GM18861 (cell line): ENCODE measurements at regions not wholly inside any gene's neighbourhood (a gene's known extent, or its start where the extent isn't known, plus 50 kb on each side); places are given as distances from the start of the nearest gene placed in this dataset.
"Not testable (repeated sequence)": the region's sequence is repeated elsewhere in the genome, so short reads cannot be mapped to it uniquely, and the experiment has no call there.

ENCODE experiments used
- ATAC-seq: cut with Tn5 transposase; IDR thresholded peaks from one replicate; pipeline ENCODE4 v1.9.1; 2021; ENCODE audit not compliant: unreplicated experiment

DNA sequence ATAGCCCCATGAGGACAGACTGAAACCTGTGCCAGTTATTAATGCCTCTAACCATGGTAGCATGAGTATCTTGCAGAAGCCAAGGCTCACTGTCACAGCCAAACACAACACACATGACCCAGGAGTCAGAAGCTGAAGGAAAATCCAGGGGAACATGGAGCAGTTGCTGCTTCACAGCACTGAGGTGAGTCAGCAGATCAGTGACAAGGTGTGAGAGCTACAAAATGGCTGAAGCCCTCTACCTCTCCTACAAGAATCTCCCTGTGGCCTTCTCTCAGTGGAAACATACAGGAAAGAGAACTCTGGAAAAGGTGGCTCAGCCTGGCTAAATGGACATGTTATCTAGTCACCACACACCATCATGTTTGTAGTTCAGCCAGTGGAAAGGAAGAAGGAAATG is 93.5 kb downstream of the NAB1 start:
- no peak for ATAC-seq

DNA sequence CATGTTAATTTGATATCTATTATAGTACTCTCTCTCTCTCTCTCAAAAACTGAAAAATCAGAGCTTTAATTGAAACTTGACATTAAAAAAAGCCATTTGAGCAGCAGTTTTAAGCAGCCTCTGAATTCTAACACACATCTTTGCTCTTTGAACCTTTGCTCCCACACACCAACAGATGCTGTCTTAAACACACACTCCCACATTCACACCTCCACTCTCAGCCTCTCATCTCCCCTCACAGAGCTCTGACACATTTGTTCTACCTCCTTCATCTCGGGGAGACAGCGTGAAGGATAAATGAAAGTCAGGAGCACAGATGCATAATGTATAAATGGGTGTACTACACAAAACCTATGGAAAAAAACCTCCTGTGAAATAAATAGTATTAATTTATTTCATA is 95.2 kb downstream of the NAB1 start:
- no peak for ATAC-seq

DNA sequence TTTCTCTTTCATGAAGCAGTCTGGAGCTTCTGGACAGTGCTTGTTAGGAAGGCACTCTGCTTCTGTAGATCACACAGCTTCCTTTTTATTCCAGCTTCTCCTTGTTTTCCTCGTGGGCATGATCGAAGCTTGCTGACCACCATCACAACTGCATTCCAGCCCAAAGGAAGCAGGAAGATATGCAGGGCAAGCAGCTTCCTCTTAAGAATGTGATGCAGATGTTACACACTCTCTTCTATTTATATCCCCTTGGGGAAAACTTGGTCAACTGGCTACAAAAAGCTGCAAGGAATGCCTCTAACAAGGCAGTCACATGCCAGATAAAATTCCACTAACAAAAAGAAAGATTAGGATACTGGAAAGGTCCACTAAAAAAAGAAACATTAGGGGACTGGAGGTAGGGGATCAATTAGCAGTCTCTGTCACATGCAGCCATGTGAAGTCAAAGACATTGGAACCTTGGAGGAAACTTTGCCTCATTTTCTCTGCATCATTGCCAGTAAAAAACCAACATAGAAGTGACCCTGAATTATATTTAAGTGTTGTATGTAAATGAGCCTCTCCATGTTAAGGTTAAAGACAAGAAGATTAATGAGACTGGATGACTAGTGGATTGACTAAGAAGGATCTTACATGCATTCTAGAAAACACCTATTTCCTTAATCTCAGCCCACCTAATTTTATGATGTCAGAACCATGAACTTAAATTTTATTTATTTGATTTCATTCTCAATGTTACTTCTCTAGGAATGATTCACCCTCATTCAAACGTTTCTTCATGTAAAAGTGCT is 98.3 kb downstream of the NAB1 start:
- no peak for ATAC-seq

DNA sequence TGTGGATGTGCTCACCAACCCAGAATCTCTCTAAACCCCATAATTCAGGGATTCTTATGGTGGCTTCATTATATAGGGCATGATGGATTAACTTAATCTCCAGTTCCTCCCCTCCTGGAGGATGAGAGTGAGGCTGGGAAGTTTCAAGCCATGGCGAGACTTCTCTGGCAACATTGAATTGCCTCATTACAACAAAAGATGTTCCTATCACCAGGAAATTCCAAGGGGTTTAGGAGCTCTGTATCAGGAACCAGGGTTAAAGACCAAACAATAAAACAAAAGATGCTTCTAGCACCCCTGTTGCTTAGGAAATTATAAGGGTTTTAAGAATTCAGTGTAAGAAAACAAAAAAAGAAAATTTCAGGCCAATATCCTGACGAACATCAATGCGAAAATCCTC is 100.1 kb downstream of the NAB1 start:
- ATAC-seq = no peak

DNA sequence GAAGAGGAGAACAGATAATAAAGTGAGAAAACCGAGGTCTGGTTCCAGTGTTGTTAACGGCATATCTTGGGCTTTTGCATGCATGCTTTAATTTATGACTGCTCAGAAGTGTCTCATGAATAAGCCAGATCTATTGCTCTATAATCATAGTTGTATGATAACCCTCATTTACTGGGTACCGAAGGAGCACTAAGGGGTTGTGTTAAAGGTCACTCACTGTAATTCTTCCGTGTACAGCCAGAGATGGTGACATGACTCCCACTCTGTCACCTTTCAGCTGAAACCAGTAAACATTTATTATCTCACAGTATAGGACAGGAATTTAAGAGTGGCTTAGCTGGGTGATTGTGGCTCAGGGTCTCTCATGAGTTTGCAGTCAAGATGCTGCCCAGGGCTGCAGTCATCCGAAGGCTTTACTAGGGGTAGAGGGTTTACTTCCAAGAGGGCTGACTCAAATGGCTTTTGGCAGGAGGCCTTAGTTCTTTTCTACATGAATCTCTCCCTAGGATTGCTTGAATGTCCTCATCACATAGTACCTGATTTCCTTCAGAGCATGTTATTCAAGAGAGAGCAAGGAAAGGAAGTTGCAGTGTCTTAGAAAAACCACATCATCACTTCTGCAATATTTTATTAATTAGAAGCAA is 107.0 kb downstream of the NAB1 start:
- no peak for ATAC-seq

DNA sequence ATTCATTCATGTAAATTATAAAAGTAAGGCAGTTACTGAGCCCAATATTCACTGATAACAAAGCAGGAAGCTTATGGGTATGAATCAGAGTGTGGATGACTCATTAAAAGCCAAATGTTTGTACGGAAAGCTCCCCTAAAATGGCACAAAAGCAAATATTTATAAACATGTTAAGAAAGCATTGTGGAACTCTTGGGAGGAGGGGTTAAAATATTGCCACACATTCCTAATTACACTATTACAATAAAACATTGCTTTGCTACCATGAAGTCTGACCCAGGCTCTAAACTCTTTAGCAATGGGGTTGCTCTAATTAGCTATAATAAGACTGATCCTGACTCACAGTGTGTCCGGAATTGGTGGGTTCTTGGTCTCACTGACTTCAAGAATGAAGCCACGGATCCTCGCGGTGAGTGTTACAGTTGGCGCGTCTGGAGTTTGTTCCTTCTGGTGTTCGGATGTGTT is 110.9 kb downstream of the NAB1 start:
- no peak for ATAC-seq

DNA sequence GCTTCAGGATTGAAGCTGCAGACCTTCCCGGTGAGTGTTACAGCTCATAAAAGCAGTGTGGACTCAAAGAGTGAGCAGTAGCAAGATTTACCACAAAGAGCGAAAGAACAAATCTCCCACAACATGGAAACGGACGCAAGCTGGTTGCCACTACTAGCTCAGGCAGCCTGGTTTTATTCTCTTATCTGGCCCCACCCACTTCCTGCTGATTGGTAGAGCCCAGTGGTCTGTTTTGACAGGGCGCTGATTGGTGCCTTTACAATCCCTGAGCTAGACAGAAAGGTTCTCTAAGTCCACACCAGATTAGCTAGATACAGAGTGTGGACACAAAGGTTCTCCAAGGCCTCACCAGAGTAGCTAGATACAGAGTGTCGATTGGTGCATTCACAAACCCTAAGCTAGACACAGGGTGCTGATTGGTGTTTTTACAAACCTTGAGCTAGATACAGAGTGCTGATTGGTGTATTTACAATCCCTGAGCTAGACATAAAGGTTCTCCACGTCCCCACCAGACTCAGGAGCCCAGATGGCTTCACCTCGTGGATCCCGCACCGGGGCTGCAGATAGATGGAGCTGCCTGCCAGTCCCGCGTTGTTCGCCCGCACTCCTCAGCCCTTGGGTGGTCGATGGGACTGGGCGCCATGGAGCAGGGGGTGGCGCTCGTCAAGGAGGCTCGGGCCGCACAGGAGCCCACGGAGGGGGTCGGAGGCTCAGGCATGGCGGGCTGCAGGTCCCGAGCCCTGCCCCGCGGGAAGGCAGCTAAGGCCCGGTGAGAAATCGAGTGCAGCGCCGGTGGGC is 111.7 kb downstream of the NAB1 start:
- ATAC-seq = not testable (repeated sequence)

DNA sequence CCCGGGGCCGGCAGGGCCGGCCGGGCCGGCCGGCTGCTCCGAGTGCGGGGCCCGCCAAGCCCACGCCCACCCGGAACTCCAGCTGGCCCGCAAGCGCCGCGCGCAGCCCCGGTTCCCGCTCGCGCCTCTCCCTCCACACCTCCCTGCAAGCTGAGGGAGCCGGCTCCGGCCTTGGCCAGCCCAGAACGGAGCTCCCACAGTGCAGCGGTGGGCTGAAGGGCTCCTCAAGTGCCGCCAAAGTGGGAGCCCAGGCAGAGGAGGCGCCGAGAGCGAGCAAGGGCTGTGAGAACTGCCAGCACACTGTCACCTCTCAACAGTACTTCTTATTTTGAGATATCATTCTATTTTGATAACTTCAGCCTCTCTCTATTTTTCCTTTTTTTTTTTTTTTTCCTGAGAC is 112.3 kb downstream of the NAB1 start:
- not testable (repeated sequence) for ATAC-seq

DNA sequence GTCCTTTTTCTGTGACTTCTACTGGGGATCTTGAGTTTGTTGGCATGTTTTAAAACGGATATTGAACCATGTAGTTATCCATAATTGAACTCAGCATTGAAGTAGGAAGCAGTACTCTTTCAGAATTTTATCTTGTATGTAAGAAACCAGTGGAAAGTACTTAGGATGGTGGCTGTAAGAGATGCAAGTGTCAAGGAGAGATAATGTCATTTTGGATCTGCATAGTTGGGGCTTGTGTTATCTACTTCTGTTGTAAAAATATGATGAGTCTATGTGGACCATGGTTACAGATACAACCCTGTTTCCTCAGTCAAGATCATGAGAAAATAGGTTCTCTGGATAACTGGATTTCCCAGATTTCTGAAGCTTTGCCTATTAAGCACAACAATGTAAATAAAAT is 113.7 kb downstream of the NAB1 start:
- ATAC-seq = no peak

DNA sequence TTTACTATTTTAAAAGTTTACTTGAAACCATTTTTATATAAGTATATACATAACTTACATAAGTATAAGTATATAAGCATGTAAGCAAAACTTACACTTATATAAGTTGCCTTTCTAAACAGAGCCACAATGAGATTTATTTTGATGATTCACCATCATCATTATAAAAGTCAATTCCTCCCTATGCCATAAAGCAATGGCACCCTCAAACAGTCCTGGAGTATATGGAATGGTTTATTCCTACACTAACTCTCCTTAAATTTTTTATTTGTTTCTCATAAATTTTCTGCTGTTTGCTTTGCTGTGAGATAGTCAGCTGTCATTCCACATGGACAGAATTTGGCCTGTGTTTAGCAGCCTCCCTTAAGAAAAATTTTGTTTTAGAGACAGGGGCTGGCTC is 114.2 kb downstream of the NAB1 start:
- ATAC-seq = no peak

DNA sequence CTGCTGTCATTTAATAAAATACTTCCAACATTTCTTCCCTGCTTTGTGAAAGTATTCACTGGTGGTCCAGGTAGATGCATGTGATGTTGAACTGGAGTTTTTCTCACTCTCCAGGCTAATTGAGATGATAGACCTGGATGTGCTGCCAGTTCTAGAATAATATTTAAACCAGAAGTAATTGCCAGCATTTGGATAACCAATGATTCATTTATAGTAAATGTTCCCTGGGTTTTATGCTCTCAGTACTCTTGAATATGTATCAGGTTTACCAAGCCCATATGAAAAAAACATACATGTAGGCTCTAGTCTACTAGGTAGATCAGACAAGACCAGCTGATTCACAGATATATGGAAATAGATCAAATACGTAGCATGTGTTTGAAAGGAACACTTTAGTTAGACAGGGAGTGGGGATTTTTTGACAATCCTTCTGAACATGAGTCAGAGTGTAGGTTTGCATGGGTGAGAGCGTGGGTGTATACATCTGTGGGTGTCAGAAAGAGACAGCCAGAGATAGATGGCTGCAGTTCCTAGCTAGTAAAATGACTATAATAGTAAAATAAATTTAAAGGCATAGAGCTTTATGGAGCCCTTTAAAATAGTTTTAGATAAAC is 115.1 kb downstream of the NAB1 start:
- ATAC-seq = peak; percentile 68

DNA sequence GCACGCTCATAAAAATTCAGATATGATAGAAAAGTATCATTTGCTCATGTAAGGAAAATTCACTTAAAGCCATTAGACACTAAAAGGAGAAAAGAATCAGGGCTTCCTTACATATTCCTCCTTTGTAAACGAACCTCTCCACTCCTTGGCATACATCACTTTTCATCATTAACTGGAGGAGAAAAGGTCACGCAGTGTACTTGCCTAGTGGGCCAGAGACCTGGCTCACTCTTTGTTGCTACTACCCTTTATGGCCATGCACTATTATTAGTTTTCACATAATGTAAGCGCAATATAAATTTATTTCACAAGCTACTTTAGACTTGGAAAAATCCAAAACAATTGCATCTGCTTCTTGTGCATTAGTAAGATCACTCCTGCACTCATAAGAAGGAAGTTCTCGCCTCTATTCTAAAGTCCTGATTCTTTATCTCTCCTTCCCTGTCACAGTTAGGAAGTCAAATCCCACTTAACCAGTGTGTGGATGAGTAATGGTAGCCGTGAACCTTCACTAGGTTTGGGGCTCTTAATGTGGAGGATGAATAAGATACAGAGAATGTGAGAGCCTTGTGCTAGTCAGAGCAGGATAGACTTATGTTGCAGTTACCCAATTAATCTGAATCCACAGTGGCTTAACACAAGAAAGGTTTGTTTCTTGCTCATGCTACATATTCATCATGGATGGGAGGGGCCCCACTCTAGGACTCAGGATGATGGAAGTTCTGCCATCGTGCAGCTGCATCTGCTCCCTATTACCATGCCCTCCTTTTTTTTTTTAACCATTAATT is 115.0 kb upstream of the GLS start:
- no peak for ATAC-seq

DNA sequence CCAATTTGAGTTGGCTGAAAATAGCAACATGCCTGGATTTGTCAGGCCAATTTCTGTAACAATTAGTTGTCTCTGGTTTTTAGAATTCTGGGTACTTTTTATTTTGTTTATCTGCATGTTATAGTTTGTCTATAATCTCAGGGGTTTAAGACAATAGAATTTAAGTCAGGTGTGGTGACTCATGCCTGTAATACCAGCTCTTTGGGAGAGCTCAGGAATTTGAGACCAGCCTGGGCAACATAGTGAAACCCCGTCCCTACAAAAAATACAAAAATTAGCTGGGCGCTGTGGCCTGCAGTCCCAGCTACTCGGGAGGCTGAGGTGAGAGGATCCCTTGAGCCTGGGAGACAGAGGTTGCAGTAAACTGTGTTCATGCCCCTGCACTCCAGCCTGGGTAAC is 114.4 kb upstream of the GLS start:
- no peak for ATAC-seq

DNA sequence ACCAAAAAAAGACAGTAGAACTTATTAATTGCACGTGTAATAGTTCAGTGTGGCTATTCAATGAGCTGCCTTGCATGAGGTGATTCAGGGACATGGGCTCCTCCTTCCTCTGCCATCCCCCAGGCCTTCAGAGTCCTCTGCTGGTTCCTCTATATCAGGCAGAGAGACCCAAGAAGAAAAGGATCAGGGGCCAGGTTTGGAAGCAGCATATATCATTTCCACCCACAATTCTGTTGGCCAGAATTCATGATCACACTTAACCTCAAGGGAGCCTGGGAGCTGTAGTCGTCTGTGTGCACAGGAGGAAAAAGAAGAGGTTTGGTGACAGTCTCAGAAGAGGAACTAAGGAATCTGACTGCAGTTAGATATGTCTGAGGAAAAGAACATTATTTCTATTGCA is 114.0 kb upstream of the GLS start:
- ATAC-seq = no peak

DNA sequence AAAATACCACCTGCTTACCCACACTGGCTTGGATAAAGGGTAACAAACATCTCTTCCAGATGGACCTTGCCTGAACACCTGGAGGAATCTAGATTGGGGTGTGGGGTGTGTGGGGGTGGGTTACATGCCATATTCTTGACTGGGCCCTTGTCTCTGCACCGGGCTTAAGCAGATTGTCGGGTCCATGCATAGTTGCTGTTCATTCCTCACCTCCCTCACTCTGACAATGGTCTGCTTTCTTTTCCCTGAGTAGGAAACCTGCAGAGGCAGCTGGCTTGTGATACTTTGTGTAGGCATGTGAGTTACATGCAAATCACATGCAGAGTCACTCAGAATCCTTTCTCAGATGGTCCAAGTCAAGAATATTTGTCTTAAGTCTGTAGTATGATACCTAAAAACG is 112.8 kb upstream of the GLS start:
- no peak for ATAC-seq

DNA sequence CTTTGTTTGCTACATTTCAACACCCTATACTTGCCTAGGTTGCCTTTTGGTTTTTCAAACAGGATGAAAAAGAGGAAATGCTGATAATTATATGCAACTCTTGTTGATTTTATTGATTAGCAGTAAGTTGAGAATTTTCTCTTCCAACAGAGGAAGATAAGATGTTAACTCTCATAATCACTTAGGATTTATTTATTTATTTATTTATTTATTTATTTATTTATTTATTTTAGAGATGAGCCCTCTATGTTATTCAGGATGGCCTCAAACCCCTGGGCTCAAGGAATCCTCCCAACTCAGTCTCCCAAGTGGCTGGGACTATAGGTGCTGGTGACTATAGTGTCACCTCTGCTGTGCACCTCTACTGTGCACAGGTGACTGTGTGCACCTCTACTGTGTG is 111.4 kb upstream of the GLS start:
- ATAC-seq = no peak

DNA sequence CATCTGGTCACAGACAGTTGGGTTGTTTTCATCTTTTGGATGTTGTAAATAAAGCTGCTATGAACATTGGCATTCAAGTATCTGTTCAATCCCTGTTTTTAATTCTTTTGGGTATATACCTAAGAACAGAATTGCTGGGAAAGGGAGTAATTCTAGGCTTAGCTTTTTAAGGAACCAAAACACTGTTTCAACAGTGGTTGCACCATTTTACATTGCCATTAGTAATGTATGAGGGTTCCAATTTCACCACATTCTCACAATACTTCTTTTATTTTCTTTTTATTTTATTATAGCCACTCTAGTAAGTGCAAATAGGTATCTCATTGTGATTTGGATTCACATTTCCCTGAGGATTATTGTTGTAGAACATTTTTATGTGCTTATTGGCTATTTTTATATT is 108.9 kb upstream of the GLS start:
- ATAC-seq = no peak

DNA sequence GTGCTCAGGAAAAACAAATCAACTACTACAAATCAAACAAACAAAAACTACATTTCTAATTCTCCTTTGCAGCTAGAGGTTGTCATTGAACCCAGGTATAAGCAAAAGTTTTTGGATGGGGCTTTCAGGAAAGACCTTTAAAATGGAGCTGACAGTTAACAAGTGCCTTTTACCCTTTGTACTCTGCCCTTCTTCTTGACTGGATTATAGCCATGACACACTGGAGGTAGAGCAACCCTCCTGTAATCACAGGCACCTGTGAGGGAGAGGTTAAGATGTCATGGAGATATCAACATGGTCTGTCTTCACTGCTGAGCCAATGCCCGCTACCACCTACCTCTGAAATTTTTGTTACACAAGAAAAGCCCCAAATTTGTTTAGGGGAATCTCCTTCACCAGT is 100.0 kb upstream of the GLS start:
- no peak for ATAC-seq

DNA sequence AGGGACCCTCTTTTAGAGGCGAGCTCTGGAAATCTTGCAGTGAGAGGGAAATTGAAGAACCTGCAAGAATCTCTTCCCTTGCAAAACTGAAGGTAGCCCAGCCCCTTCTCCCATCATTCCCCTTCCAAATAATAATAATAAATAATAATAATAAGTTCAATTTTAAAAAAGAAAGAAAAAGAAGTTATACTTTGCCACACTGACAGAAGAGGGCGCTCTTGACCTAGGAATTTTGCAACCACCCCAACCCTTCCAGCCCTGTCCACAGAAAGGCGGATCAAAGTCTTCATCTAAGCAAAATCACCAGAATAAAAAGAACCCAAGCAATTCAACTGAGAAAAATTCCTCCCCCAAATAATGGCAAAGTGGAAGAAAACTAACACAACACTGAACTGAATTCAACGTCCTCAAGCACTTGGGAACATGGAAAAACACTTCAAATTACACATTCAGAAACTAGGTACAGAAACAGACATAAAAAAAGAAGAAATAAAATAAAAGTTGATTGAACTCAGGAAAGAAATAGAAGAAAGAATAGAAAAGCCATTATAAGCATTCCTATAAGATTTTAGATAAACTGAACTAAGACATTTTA is 98.9 kb upstream of the GLS start:
- no peak for ATAC-seq

DNA sequence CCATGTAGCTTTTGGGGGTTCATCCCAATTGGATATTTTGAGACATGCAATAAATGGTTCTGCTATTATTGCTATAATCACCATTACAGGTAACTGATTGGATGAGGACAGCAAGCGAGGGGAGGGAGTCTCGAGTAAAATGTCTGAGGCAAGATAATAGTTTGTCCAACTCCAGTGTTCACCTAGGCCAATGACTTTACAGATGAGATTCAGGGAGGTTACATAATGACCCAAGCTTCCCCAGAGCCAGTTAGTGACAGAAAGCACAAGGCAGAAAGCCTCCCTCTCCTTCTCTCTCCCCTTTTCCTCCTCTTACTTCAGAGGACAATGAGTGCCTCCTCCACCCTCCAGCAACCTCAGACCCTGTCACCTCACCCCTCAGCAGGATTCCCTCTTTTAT is 98.4 kb upstream of the GLS start:
- no peak for ATAC-seq
